Cerebellar cortex (tissue), 1 donor: ENCODE measurements at regions not wholly inside any gene's neighbourhood (a gene's known extent, or its start where the extent isn't known, plus 50 kb on each side); places are given as distances from the start of the nearest gene placed in this dataset.
"Not testable (repeated sequence)": the region's sequence is repeated elsewhere in the genome, so short reads cannot be mapped to it uniquely, and the experiment has no call there.

ENCODE experiments used
- DNase-seq: peaks from one replicate; pipeline ENCODE4 v3.0.0-alpha.2; 2015; ENCODE audit warnings: low spot score

GRCh38 chr4:186814535-186815070 is 90.9 kb upstream of the FAT1 start:
- no peak for DNase-seq

GRCh38 chr4:186819342-186820086 is 95.9 kb upstream of the FAT1 start:
- peak; percentile 91 for DNase-seq

GRCh38 chr4:186820391-186820891 is 96.8 kb upstream of the FAT1 start:
- DNase-seq: peak; percentile 53

- peak; percentile 8 for DNase-seq
Observed at GRCh38 chr4:186823989-186824388, 100.3 kb upstream of the FAT1 start.

- DNase-seq: no peak
Observed at GRCh38 chr4:186825069-186825468, 101.4 kb upstream of the FAT1 start.

GRCh38 chr4:186826006-186826405 is 102.3 kb upstream of the FAT1 start:
- DNase-seq: no peak

- DNase-seq: no peak
Observed at GRCh38 chr4:186826846-186827533, 103.3 kb upstream of the FAT1 start.

- no peak for DNase-seq
Observed at GRCh38 chr4:186827534-186827897, 103.9 kb upstream of the FAT1 start.

- no peak for DNase-seq
Observed at GRCh38 chr4:186829097-186829496, 105.4 kb upstream of the FAT1 start.

GRCh38 chr4:186829740-186830449 is 106.2 kb upstream of the FAT1 start:
- DNase-seq: no peak

- no peak for DNase-seq
Observed at GRCh38 chr4:186831574-186831973, 107.9 kb upstream of the FAT1 start.

GRCh38 chr4:186832906-186833305 is 109.2 kb upstream of the FAT1 start:
- DNase-seq: no peak

GRCh38 chr4:186837463-186837862 is 113.8 kb upstream of the FAT1 start:
- not testable (repeated sequence) for DNase-seq

- DNase-seq: no peak
Observed at GRCh38 chr4:186838295-186838694, 114.6 kb upstream of the FAT1 start.

- DNase-seq: no peak
Observed at GRCh38 chr4:186839122-186840037, 115.7 kb upstream of the FAT1 start.

- no peak for DNase-seq
Observed at GRCh38 chr4:186840222-186840701, 116.6 kb upstream of the FAT1 start.

- DNase-seq: no peak
Observed at GRCh38 chr4:186840771-186841301, 117.2 kb upstream of the FAT1 start.

- DNase-seq: peak; percentile 64
Observed at GRCh38 chr4:186844059-186844681, 120.5 kb upstream of the FAT1 start.

- DNase-seq: peak; percentile 20
Observed at GRCh38 chr4:186845137-186845842, 121.6 kb upstream of the FAT1 start.

GRCh38 chr4:186846426-186846825 is 122.8 kb upstream of the FAT1 start:
- DNase-seq: no peak
